LNCaP clone FGC (cell line): ENCODE measurements at regions not wholly inside any gene's neighbourhood (a gene's known extent, or its start where the extent isn't known, plus 50 kb on each side); places are given as distances from the start of the nearest gene placed in this dataset.

Experiments
- DNase-seq: peaks from one replicate; pipeline ENCODE4 v3.0.0-alpha.2; 2011; ENCODE audit warnings: low read depth
- H3K4me3 ChIP-seq: 2 replicates; pipeline ENCODE4 v1.5.1; 2011; ENCODE audit warnings: mild to moderate bottlenecking, low read depth, low read length, control low read depth
- CTCF ChIP-seq: IDR thresholded peaks from 2 replicates; pipeline ENCODE4 v1.5.1; 2012; ENCODE audit warnings: mild to moderate bottlenecking; ENCODE audit not compliant: control insufficient read depth, insufficient read depth; ENCODE audit errors: extremely low read depth

- TF ChIP-seq CTCF: no peak
- H3K4me3 ChIP-seq: no peak overlapping the region
- DNase-seq: no peak
Measured at GRCh38 chrX:5788910-5789309, 439.8 kb downstream of the NLGN4X start.

GRCh38 chrX:5780821-5781220, 447.8 kb downstream of the NLGN4X start:
- no peak for TF ChIP-seq CTCF
- no peak overlapping the region for H3K4me3 ChIP-seq
- no peak for DNase-seq

GRCh38 chrX:5775846-5776430, 452.7 kb downstream of the NLGN4X start:
- H3K4me3 ChIP-seq: no peak overlapping the region
- DNase-seq: no peak
- no peak for TF ChIP-seq CTCF

- TF ChIP-seq CTCF: no peak
- no peak for DNase-seq
Measured at GRCh38 chrX:5774446-5774845, 454.2 kb downstream of the NLGN4X start.

GRCh38 chrX:5771441-5771840, 457.2 kb downstream of the NLGN4X start:
- no peak for TF ChIP-seq CTCF
- no peak for DNase-seq

More at GRCh38 chrX:5774446-5774845, 454.2 kb downstream of the NLGN4X start:
- no peak overlapping the region for H3K4me3 ChIP-seq

GRCh38 chrX:5756616-5757015, 472.1 kb downstream of the NLGN4X start:
- no peak for TF ChIP-seq CTCF
- no peak overlapping the region for H3K4me3 ChIP-seq
- no peak for DNase-seq

More at GRCh38 chrX:5771441-5771840, 457.2 kb downstream of the NLGN4X start:
- no peak overlapping the region for H3K4me3 ChIP-seq

- no peak overlapping the region for H3K4me3 ChIP-seq
- DNase-seq: no peak
- TF ChIP-seq CTCF: no peak
Measured at GRCh38 chrX:5753291-5753690, 475.4 kb downstream of the NLGN4X start.
